ENCODE measurements at regions not wholly inside any gene's neighbourhood (a gene's known extent, or its start where the extent isn't known, plus 50 kb on each side); places are given as distances from the start of the nearest gene placed in this dataset.

- Histone ChIP-seq H3T11ph (ENCODE audit: low read length) (no peak overlapping the region), H2AK5ac (ENCODE audit: insufficient read length, low read length) (no peak overlapping the region), H2BK120ac (ENCODE audit: low read depth, low read length, poor library complexity, severe bottlenecking) (no peak overlapping the region), H2BK15ac (ENCODE audit: low read depth, low read length) (no peak overlapping the region), H4K5ac (ENCODE audit: insufficient read length, low read depth, low read length) (no peak overlapping the region), H2BK5ac (ENCODE audit: insufficient read length, low read length) (no peak overlapping the region), H3K9me3 (ENCODE audit: control insufficient read depth, low read depth, low read length) (no peaks in the 10 kb centered on the region), H3K56ac (ENCODE audit: insufficient read length, low read depth, low read length) (no peak overlapping the region), H3K4me2 (ENCODE audit: insufficient read depth, insufficient read length, low read length) (no peak overlapping the region), H3K79me2 (ENCODE audit: insufficient read depth, low read length) (no peaks in the 10 kb centered on the region), H3K23ac (ENCODE audit: insufficient read length, low read depth, low read length) (no peak overlapping the region), H4K91ac (ENCODE audit: insufficient read length, low read depth, low read length) (no peak overlapping the region), H4K8ac (replicated peaks; ENCODE audit: insufficient read length, low read depth, low read length) (no peak overlapping the region), H3K79me1 (ENCODE audit: insufficient read depth, low read depth, low read length, poor library complexity, severe bottlenecking) (no peaks in the 10 kb centered on the region), H3K14ac (ENCODE audit: insufficient read depth, low read length) (no peak overlapping the region), H3K27me3 (ENCODE audit: insufficient read depth, low read length) (no peaks in the 10 kb centered on the region), H3K4ac (ENCODE audit: low read depth, low read length) (no peak overlapping the region), H4K20me1 (ENCODE audit: control insufficient read depth, insufficient read depth, insufficient read length) (no peaks in the 10 kb centered on the region), H2BK20ac (ENCODE audit: low read depth, low read length, poor library complexity, severe bottlenecking) (no peak overlapping the region), H3K27ac (ENCODE audit: insufficient read length, low read depth, low read length) (no peak overlapping the region), H3K9ac (ENCODE audit: extremely low read depth, insufficient read length, low read length) (no peak overlapping the region), H3K18ac (ENCODE audit: insufficient read length, low read depth, low read length) (no peak overlapping the region), H3K4me1 (ENCODE audit: insufficient read depth, low read length) (peaks cover 7% of the 10 kb centered on the region; the same call in 1 of the 2 replicates), H2BK12ac (ENCODE audit: insufficient read length, low read depth, low read length) (no peak overlapping the region), H2AFZ (ENCODE audit: low read length) (no peak overlapping the region), H3K23me2 (ENCODE audit: insufficient read length, low read depth, low read length, poor library complexity, severe bottlenecking) (no peaks in the 10 kb centered on the region)
- Mint-ChIP-seq H3K36me3 (ENCODE audit: insufficient read depth in 1 of 3, low read depth in 3 of 3) (no peaks in the 10 kb centered on the region; a peak in 1 of 7 replicates), H3K4me1 (peaks cover 16% of the 10 kb centered on the region in 2 experiments), H3K27me3 (ENCODE audit: low read depth) (peaks cover 10% of the 10 kb centered on the region), H3K27ac (no peak overlapping the region), H3K4me3 (no peak overlapping the region), H3K9me3 (no peaks in the 10 kb centered on the region)
- TF ChIP-seq CTCF (conservative IDR thresholded peaks at IDR 0.05), result no peak
- WGBS (ENCODE audit: extremely low coverage, insufficient read length, low lambda C conversion rate), result no CpG with 5 or more reads among the region's 2 CpGs
- no peak for DNase-seq
Measured at GRCh38 chr3:197420115-197420514, 121.7 kb upstream of the DLG1 start.

Data from H9 (cell line).